Peyer's patch (tissue), 4 donors: ENCODE measurements at regions not wholly inside any gene's neighbourhood (a gene's known extent, or its start where the extent isn't known, plus 50 kb on each side); places are given as distances from the start of the nearest gene placed in this dataset.
A peak's percentile ranks its signal among the peaks of the same experiment; 100 is the strongest.

Experiments used
- DNase-seq, 3 donors: peaks; one replicate each; pipeline ENCODE4 v3.0.0-alpha.2; 2017 to 2019
- H3K27ac ChIP-seq, 4 donors: fragments of 200-600 bp; sonication (generic); one replicate each; pipeline ENCODE4 v1.5.1; 2016 to 2019
- H3K27me3 ChIP-seq, 2 donors: fragments of 200-600 bp; sonication (generic); one replicate each; pipeline ENCODE4 v1.5.1; 2019
- H3K36me3 ChIP-seq, 3 donors: fragments of 200-600 bp; sonication (generic); one replicate each; pipeline ENCODE4 v1.5.1; 2016 to 2019
- H3K4me1 ChIP-seq, 4 donors: fragments of 200-600 bp; sonication (generic); one replicate each; pipeline ENCODE4 v1.5.1; 2016 to 2019
- H3K4me3 ChIP-seq, 4 donors: fragments of 200-600 bp; sonication (generic); 1 replicate in 3 of 4; 2 replicates in 1 of 4; pipeline ENCODE4 v1.5.1; 2016 to 2019; ENCODE audit warnings: mild to moderate bottlenecking in 1 of 4
- H3K9me3 ChIP-seq, 4 donors: fragments of 200-600 bp; sonication (generic); one replicate each; pipeline ENCODE4 v1.5.1; 2016 to 2019; ENCODE audit warnings: mild to moderate bottlenecking in 1 of 4
- CTCF ChIP-seq, 6 experiments: fragments of 450-650 bp in 4 of 6; fragments of 200-600 bp in 2 of 6; sonication (generic) in 1 of 6; IDR thresholded peaks; one replicate each; pipeline ENCODE4 v1.5.1; 2017 to 2019; ENCODE audit warnings: antibody characterized with exemption in 6 of 6, mild to moderate bottlenecking in 3 of 6, moderate library complexity in 1 of 6
- POLR2A ChIP-seq, 2 donors: fragments of 450-650 bp; IDR thresholded peaks; one replicate each; pipeline ENCODE4 v1.5.1; 2017; ENCODE audit warnings: antibody characterized with exemption in 2 of 2, mild to moderate bottlenecking in 2 of 2, moderate library complexity in 2 of 2

GRCh38 chr22:48490500-48491411, 1336.9 kb downstream of the BRD1 start:
- no peak overlapping the region for H3K27ac ChIP-seq
- H3K36me3 ChIP-seq: no peaks in the 10 kb centered on the region
- H3K27me3 ChIP-seq: no peaks in the 10 kb centered on the region
- no peaks in the 10 kb centered on the region for H3K4me1 ChIP-seq
- no peaks in the 10 kb centered on the region for H3K9me3 ChIP-seq
- TF ChIP-seq CTCF (IDR thresholded peaks at IDR 0.05) (no peak), POLR2A (IDR thresholded peaks at IDR 0.05) (no peak)
- peak overlapping the region; percentile 10 to 52 (median 28) for H3K4me3 ChIP-seq
- DNase-seq: peak in 2 of 3 donors; percentile 31 to 41

- DNase-seq: peak in 2 of 3 donors; percentile 24 to 40
- no peak for TF ChIP-seq CTCF (IDR thresholded peaks at IDR 0.05)
- Histone ChIP-seq H3K27me3 (no peaks in the 10 kb centered on the region), H3K4me1 (no peaks in the 10 kb centered on the region), H3K36me3 (no peaks in the 10 kb centered on the region), H3K9me3 (no peaks in the 10 kb centered on the region), H3K4me3 (peak overlapping the region; percentile 10 to 52 (median 28)), H3K27ac (no peak overlapping the region)
These were observed 1337.8 kb downstream of the BRD1 start for GRCh38 chr22:48489551-48490499.

DNA sequence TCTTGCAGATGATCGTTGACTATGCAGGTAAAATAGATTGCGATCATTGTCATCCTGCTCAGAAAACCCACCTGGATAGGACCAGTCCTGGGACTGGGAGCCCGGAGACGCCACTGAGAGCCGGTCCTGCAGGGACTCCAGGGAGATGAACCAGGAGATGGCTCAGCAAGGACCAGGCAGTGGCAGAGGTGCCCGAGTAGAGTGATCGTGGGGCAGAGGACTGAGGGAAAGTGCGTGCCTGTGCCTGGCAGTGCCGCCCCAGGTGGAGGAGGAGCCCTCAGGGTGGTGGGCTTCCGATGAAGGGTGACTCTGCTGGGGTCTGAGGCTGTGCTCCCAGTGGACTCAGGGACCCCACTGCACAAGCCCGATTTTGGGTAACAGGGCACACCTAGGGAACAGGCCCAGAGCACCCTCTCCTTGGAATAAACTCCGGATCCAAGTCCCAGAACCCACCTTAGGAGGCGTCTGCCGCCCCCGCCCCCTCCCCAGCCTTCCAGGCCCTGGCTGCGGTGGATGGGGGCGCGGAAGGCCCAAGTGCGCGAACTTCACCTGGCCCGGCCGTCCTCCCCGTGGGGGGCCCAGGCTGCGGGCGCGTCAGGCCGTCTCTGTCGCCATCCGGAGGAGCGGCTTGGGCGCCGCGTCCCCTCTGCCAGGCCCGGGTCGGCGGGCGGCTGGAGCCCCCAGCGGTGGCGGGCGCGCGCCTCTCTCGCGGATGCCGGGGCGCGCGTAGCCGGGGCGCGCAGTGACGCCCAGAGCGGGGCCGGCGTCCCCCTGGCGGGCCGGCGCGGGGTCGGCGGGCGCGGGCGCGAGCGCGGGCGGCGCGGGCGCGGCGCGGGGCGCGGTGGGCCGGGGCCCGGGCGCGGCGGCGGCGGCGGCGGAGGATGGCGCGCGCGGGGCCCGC, 1338.8 kb downstream of the BRD1 start:
- Histone ChIP-seq H3K36me3 (no peaks in the 10 kb centered on the region), H3K4me3 (no peak overlapping the region), H3K9me3 (no peaks in the 10 kb centered on the region), H3K27ac (no peak overlapping the region), H3K4me1 (no peaks in the 10 kb centered on the region), H3K27me3 (no peaks in the 10 kb centered on the region)
- TF ChIP-seq CTCF (IDR thresholded peaks at IDR 0.05): no peak
- DNase-seq: peak in 2 of 3 donors; percentile 23 to 26

DNA sequence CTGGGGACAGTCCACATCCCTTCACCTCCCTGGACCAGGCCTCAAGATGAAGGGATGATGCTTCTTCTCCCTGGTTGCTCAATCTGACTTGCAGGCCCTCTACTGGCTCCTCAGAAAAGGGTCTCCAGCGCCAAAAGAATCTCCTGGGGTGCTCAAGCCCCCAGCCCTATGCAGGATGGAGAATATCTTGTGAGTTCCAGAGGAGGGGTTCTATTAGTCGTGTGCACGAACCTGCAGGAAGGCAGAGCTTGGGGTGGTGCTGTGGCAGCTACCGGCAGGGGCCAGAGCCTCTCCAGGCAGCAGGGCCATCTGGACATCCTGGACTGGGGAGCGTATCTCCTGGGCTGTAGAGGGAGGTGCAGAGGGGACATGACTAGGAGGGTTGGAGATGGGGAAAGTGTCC, 1339.5 kb downstream of the BRD1 start:
- no peak overlapping the region for H3K27ac ChIP-seq
- no peaks in the 10 kb centered on the region for H3K4me1 ChIP-seq
- no peak overlapping the region for H3K4me3 ChIP-seq
- TF ChIP-seq POLR2A (IDR thresholded peaks at IDR 0.05) (no peak), CTCF (IDR thresholded peaks at IDR 0.05) (no peak)
- H3K27me3 ChIP-seq: no peaks in the 10 kb centered on the region
- H3K36me3 ChIP-seq: no peaks in the 10 kb centered on the region
- no peaks in the 10 kb centered on the region for H3K9me3 ChIP-seq
- peak in 1 of 3 donors; percentile 19 for DNase-seq

DNA sequence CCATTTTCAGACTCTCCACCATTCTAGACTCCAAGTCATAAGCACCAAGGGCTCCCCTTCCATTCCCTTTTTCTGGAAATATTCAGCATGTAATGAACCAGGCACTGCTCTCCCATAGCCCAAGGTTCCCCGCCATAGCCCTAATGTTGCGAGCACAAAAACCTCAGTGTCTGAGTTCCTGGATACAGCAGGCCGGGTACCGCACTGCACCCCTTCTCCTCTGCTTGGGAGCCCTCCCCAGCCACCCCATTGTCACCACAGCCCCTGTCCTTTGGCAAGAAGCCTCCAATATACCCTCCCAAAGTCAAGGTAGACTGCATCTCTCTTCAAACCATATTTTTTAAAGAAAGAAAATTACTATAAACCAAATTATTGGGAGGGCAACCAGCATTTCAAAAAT, 1341.1 kb downstream of the BRD1 start:
- H3K27ac ChIP-seq: no peak overlapping the region
- DNase-seq: no peak
- H3K4me1 ChIP-seq: no peaks in the 10 kb centered on the region
- TF ChIP-seq CTCF (IDR thresholded peaks at IDR 0.05): no peak
- TF ChIP-seq POLR2A (IDR thresholded peaks at IDR 0.05): no peak
- no peaks in the 10 kb centered on the region for H3K9me3 ChIP-seq
- H3K36me3 ChIP-seq: no peaks in the 10 kb centered on the region
- no peaks in the 10 kb centered on the region for H3K27me3 ChIP-seq
- H3K4me3 ChIP-seq: no peak overlapping the region
